Mammary epithelial cell (primary cell): ENCODE measurements at regions not wholly inside any gene's neighbourhood (a gene's known extent, or its start where the extent isn't known, plus 50 kb on each side); places are given as distances from the start of the nearest gene placed in this dataset.
"Not testable (repeated sequence)": the region's sequence is repeated elsewhere in the genome, so short reads cannot be mapped to it uniquely, and the experiment has no call there.

Experiments used
- CTCF ChIP-seq, 2 donors: IDR thresholded peaks in 1 of 2; conservative IDR thresholded peaks in 1 of 2; 2 replicates each; pipeline ENCODE4 v1.5.1; 2011 to 2012; ENCODE audit warnings: inconsistent platforms in 2 of 2, low read length in 2 of 2, mild to moderate bottlenecking in 2 of 2, control low read depth in 1 of 2, low read depth in 1 of 2; ENCODE audit not compliant: insufficient read depth in 1 of 2; ENCODE audit errors: extremely low read depth in 1 of 2
- EZH2 ChIP-seq: IDR thresholded peaks from 2 replicates; pipeline ENCODE4 v1.6.1; 2012; ENCODE audit warnings: low read length, inconsistent platforms, borderline replicate concordance

GRCh38 chr16:34808530-34808929 lies 1349.1 kb downstream of the TP53TG3F start:
- TF ChIP-seq EZH2; CTCF (conservative IDR thresholded peaks at IDR 0.05 in 1 of 2, IDR thresholded peaks at IDR 0.05 in 1 of 2; ENCODE audit: extremely low read depth in 1 of 2, insufficient read depth in 1 of 2, low read depth in 1 of 2, low read length in 2 of 2): not testable (repeated sequence)
